ENCODE measurements at regions not wholly inside any gene's neighbourhood (a gene's known extent, or its start where the extent isn't known, plus 50 kb on each side); places are given as distances from the start of the nearest gene placed in this dataset.

DNA sequence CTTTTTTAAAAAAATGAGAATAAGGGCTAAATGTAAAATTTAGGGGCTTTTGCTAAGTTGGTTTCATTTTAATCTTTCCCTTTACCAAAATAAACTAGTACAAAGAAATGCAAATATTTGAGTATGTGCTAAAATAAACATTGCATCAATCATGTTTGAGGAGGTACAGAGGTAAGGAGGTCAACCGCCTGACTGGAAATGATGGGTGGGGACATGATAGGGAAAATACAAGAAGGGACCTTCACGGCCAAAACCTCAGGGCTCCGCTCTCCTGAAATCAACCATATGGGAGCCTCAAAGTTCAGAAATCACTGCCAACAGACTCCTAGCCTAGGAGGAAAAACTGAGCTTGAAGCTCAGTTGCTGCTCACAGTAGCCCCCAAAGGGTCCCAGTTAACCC lies 207.6 kb downstream of the AHR start:
- TF ChIP-seq GATA2 (IDR thresholded peaks at IDR 0.05; ENCODE audit: low read depth, low read length) (no peak), GATA3 (IDR thresholded peaks at IDR 0.05; ENCODE audit: low read depth, low read length) (no peak)
